Activated CD4-positive, alpha-beta T cell treated with anti-CD3 and anti-CD28 coated beads for 24 hours (primary cell): ENCODE measurements at regions not wholly inside any gene's neighbourhood (a gene's known extent, or its start where the extent isn't known, plus 50 kb on each side); places are given as distances from the start of the nearest gene placed in this dataset.
"Not testable (repeated sequence)": the region's sequence is repeated elsewhere in the genome, so short reads cannot be mapped to it uniquely, and the experiment has no call there.

Experiments
- DNase-seq, 2 donors: peaks; one replicate each; pipeline ENCODE4 v3.0.0-alpha.2; 2020; ENCODE audit warnings: low read depth in 2 of 2

DNA sequence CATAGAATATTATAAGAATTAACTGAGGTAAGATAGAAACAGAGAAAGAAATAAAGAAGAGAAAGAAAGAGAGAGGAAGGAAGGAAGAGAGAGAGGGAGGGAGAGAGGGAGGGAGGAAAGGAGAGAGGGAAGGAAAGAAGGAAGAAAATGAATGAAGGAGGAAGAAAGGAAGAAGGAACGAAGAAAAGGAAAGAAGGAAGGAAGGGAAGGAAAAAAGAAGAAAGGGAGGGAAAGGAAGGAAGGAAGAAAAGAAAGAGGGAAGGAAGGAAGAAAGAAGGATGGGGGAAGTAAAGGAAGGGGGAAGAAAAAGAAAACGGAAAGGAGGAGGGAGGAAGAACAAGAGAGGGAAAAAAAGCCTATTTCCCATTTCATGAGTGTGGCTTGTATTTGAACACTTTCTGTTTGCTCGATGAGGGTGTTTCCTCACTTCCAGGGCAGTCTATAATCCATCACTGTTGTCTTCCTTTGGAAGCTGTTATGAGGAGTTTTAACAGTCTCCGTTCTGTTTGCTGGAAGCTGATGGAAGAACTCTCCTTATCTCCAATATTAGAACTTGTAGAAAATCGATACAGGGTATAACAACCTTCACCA lies 402.4 kb downstream of the TMEM114 start:
- DNase-seq: no peak

- no peak for DNase-seq
Observed at GRCh38 chr16:8184854-8185253, 405.5 kb downstream of the TMEM114 start.

- DNase-seq: no peak
Observed at GRCh38 chr16:8183176-8184099, 406.9 kb downstream of the TMEM114 start.

DNA sequence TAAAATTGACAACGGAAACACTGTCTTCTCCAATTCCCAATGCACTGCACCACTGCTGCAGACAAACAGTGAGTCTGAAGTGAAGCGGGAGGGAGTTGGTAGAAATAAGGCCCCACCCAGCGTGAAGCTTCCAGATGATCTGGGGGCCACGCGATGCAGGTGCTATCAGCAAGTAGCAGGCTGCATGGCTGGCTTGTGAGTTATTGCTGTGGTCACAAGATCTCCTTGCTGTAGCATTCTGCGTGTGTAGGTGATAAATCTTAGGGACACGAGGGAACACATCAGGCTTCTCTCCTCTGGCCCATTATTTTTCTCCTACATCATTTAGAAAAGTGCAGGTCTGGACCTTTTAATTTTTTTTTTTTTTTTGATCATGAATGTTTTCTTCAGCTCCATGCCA lies 407.6 kb downstream of the TMEM114 start:
- DNase-seq: no peak

DNA sequence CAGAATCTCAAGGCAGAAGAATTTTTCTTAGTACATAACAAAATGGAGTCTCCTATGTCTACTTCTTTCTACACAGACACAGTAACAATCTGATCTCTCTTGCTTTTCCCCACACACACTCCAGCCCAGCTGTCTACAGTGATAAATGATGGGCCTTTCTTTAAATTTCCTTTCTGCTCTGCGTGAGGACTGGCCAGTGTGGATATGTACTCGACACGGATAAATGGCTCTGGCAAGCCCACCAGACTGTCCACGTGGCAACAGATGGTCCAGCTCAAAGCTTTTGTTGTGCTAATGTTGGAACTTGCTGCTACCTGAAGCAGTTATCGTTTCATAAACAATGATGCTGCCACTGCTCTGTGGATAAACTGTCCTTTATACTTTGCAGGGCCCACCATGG lies 410.7 kb downstream of the TMEM114 start:
- no peak for DNase-seq

GRCh38 chr16:8178271-8178670 lies 412.0 kb downstream of the TMEM114 start:
- no peak for DNase-seq

GRCh38 chr16:8175411-8175810 lies 414.9 kb downstream of the TMEM114 start:
- no peak for DNase-seq

DNA sequence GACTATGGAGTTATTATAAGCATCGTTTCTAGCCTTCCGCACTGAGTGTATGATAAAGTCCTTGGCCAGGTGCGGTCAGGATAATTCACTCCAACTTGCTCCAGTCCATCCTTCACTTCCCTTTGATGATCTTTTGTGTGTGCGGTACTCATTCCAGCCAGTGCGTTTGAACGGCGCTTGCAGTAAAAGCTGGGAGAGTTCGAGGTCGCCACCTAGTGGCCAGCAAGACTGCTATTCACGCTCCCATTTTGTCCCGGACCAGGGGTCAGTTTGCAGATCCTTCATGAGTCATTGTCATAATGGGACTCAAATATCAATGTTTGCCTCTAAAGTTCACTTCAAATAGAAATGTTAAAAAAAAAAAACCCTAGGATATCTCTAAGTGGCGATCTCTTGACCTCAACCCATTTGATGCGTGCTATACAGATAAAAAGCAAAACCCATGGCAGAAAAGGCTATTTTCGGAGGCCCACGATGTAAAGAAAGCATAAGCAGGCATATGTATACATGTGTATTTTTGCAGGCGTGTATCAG lies 417.1 kb downstream of the TMEM114 start:
- DNase-seq: peak in 1 of 2 donors; percentile 14

- DNase-seq: no peak
Observed at GRCh38 chr16:8172551-8172950, 417.8 kb downstream of the TMEM114 start.

DNA sequence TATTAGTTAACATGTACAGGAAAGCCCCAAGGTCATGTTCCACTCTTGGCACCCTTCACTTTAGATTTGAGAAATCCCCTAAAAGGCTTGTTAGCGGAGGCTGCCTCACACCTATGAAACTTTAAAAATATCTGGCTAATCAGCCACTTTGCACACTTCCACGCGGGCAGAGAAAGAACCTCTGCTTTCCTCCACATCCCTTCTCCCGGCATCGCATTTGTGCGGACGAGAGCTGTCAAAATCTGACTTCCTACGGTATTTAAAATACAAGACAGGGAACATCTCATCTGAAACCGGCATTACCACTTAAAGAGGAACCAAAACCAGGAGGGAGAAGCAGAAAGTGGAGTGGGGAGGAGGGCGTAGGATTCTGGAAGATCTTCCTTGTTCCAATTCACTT lies 422.3 kb downstream of the TMEM114 start:
- DNase-seq: no peak

GRCh38 chr16:8167436-8167835 lies 422.9 kb downstream of the TMEM114 start:
- DNase-seq: no peak

GRCh38 chr16:8158051-8158450 lies 432.3 kb downstream of the TMEM114 start:
- DNase-seq: no peak

- DNase-seq: no peak
Observed at GRCh38 chr16:8155275-8155674, 435.0 kb downstream of the TMEM114 start.

- no peak for DNase-seq
Observed at GRCh38 chr16:8146256-8147012, 443.9 kb downstream of the TMEM114 start.

GRCh38 chr16:8138666-8139065 lies 451.6 kb downstream of the TMEM114 start:
- no peak for DNase-seq

- no peak for DNase-seq
Observed at GRCh38 chr16:8137606-8138005, 452.7 kb downstream of the TMEM114 start.

DNA sequence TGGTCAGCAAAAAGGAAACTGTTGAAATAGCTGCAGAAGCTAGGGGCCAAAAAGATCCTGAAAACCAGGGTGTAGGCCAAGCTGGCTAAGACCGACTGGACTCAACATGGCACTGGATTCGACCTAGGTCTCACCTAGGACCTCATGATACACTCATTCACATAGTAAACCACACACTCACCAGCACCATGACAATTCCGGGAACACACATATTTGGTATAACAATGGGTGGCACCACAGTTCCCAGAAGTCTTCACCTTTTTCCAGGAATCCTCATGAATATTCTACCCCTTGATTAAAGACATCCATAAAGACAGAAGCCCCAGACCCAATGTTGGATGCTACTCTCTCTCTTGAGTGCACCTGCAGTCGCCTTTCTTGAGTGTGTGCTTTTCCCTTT lies 460.1 kb downstream of the TMEM114 start:
- DNase-seq: no peak

DNA sequence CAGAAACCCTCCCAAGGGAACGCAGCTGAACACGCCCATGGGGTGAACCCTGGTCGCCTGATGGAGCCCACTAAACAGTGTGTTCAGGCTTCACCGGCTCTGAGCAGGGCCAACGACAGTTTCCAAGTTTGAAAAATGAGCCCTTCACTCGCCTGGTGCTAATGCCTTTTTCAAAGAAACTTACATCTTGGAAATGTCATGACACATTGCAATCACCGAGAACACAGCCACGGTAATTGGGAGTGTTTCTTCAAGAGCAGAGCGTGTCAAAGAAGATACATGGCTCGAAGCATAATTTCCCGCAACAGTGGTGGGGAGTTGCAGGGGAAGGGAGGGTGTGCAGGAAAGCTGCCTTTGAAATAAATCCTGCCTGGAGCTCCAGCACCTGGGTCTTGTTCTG lies 463.2 kb downstream of the TMEM114 start:
- DNase-seq: no peak

DNA sequence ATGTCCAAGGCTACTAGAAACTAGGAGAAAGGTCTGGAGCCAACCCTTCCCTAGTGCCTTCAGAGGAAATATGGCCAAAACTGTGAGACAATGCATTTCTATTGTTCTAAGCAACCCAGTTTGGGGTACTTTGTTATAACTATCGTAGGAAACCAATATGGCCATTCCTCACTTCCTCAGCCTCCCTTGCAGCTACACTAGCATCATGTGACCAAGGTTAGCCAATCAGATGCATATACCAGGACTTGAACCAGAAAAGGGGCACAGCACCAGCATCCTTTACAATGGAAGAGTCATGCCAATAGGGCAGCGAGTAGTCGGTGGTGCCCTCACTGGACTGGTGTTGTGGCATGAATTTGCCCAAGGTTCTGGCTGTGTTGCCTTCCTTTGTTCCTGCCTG lies 464.0 kb downstream of the TMEM114 start:
- DNase-seq: no peak

- DNase-seq: no peak
Observed at GRCh38 chr16:8120001-8120400, 470.3 kb downstream of the TMEM114 start.

GRCh38 chr16:8115814-8116213 lies 474.5 kb downstream of the TMEM114 start:
- no peak for DNase-seq

GRCh38 chr16:8114941-8115340 lies 475.4 kb downstream of the TMEM114 start:
- not testable (repeated sequence) for DNase-seq
